HepG2 (cell line): ENCODE measurements at regions not wholly inside any gene's neighbourhood (a gene's known extent, or its start where the extent isn't known, plus 50 kb on each side); places are given as distances from the start of the nearest gene placed in this dataset.

Source experiments
- ATAC-seq: fragments of 200-7000 bp; cut with Tn5 transposase; 3 replicates; pipeline ENCODE4 v1.9.1; 2020; ENCODE audit warnings: mild to moderate bottlenecking, moderate library complexity
- BruUV-seq: library from RNA; stranded (reverse); fragments of 400-500 nt; replicated peaks from 2 replicates; lab custom pipeline; 2021; lab: Mats Ljungman, UMichigan
- CTCF ChIA-PET: fragments of 300-600 bp; formaldehyde crosslinking; extraction: SDS; loops from one replicate; lab custom pipeline; 2021; ENCODE audit warnings: low total read pairs, inconsistent platforms, low intra/inter-chr PET ratio; lab: Yijun Ruan, JAX
- POLR2A ChIA-PET: fragments of 350-600 bp; sonication (Branson Sonifier 250); formaldehyde crosslinking; loops from one replicate; lab custom pipeline; 2020; ENCODE audit warnings: antibody characterized with exemption, inconsistent platforms; lab: Yijun Ruan, JAX
- DNase-seq: peaks from one replicate; pipeline ENCODE4 v3.0.0-alpha.2; 2015; ENCODE audit warnings: low spot score
- FAIRE-seq: peaks from 3 replicates; lab custom pipeline; 2011; peaks lifted over from hg19 to GRCh38; lab: Jason Lieb, UNC
- H2AFZ ChIP-seq: one replicate; pipeline ENCODE4 v1.6.1; 2011; ENCODE audit warnings: low read length, inconsistent platforms
- H3K27ac ChIP-seq: fragments of 300-600 bp; 3 replicates; pipeline ENCODE4 v1.8.0; 2011; ENCODE audit warnings: mixed run types, mild to moderate bottlenecking, mixed read lengths, low read length, inconsistent platforms; ENCODE audit not compliant: insufficient read depth; ENCODE audit errors: extremely low read length
- H3K27me3 ChIP-seq, 2 experiments: fragments of 200-600 bp in 1 of 2; 2 replicates in 1 of 2; 3 replicates in 1 of 2; pipeline versions ENCODE4 v1.6.0 to v1.8.0; 2011; ENCODE audit warnings: low read length in 2 of 2, mild to moderate bottlenecking in 2 of 2, moderate library complexity in 2 of 2, inconsistent platforms in 1 of 2; ENCODE audit not compliant: insufficient read depth in 2 of 2, control insufficient read depth in 1 of 2
- H3K36me3 ChIP-seq, 2 experiments: fragments of 200-600 bp in 1 of 2; replicated peaks in 1 of 2; 2 replicates in 1 of 2; 3 replicates in 1 of 2; pipeline versions ENCODE4 v1.5.1 to v1.8.0; 2011; ENCODE audit warnings: low read length in 2 of 2, inconsistent platforms in 1 of 2; ENCODE audit not compliant: insufficient read depth in 2 of 2, control insufficient read depth in 1 of 2
- H3K4me1 ChIP-seq: 2 replicates; pipeline ENCODE4 v1.5.1; 2012; ENCODE audit warnings: low read length, inconsistent platforms; ENCODE audit not compliant: insufficient read depth
- H3K4me2 ChIP-seq: 2 replicates; pipeline ENCODE4 v1.6.0; 2011; ENCODE audit warnings: low read depth, low read length, inconsistent platforms
- H3K4me3 ChIP-seq, 3 experiments: fragments of 200-600 bp in 1 of 3; sonication (generic), shearing (Covaris generic) in 1 of 3; replicated peaks in 1 of 3; 2 replicates each; pipeline ENCODE4 v1.5.1; 2011 to 2016; ENCODE audit warnings: low read length in 3 of 3, inconsistent platforms in 2 of 3, low read depth in 2 of 3, mild to moderate bottlenecking in 2 of 3, control low read depth in 1 of 3, mixed read lengths in 1 of 3; ENCODE audit not compliant: insufficient read depth in 1 of 3
- H3K79me2 ChIP-seq: one replicate; pipeline ENCODE4 v1.6.1; 2011; ENCODE audit warnings: low read length, inconsistent platforms; ENCODE audit not compliant: insufficient read depth
- H3K9ac ChIP-seq: 2 replicates; pipeline ENCODE4 v1.6.0; 2011; ENCODE audit warnings: mild to moderate bottlenecking, low read depth, low read length, inconsistent platforms; ENCODE audit not compliant: insufficient read depth
- H3K9me3 ChIP-seq: 2 replicates; pipeline ENCODE4 v1.5.1; 2012; ENCODE audit warnings: mild to moderate bottlenecking, low read length
- H4K20me1 ChIP-seq: 2 replicates; pipeline ENCODE4 v1.6.0; 2011; ENCODE audit warnings: inconsistent platforms, mild to moderate bottlenecking, low read length, moderate library complexity; ENCODE audit not compliant: insufficient read depth
- BRCA1 ChIP-seq: sonication (generic); formaldehyde crosslinking; IDR thresholded peaks from 2 replicates; pipeline ENCODE4 v1.4.0; 2020; ENCODE audit warnings: missing genetic modification reagents
- FOXK1 ChIP-seq: sonication (generic); formaldehyde crosslinking; IDR thresholded peaks from 2 replicates; pipeline ENCODE4 v1.4.0; 2020; ENCODE audit warnings: low read depth, missing genetic modification reagents, borderline replicate concordance
- NFE2 ChIP-seq: sonication (generic); formaldehyde crosslinking; IDR thresholded peaks from 2 replicates; pipeline ENCODE4 v1.4.0; 2020; ENCODE audit warnings: missing genetic modification reagents
- PPARG ChIP-seq: conservative IDR thresholded peaks from 2 replicates; pipeline ENCODE4 v1.6.1; 2016; ENCODE audit warnings: missing biosample characterization, missing genetic modification reagents
- SALL1 ChIP-seq: sonication (generic); formaldehyde crosslinking; IDR thresholded peaks from 2 replicates; pipeline ENCODE4 v1.8.0; 2022; ENCODE audit warnings: mild to moderate bottlenecking, missing genetic modification reagents
- SMAD9 ChIP-seq: sonication (generic); formaldehyde crosslinking; IDR thresholded peaks from 2 replicates; pipeline ENCODE4 v1.5.1; 2020; ENCODE audit warnings: mild to moderate bottlenecking, missing genetic modification reagents
- ZNF143 ChIP-seq: sonication (generic); formaldehyde crosslinking; IDR thresholded peaks from 2 replicates; pipeline ENCODE4 v1.4.0; 2020; ENCODE audit warnings: missing genetic modification reagents
- ZSCAN20 ChIP-seq: sonication (generic); formaldehyde crosslinking; IDR thresholded peaks from 2 replicates; pipeline ENCODE4 v1.4.0; 2020; ENCODE audit warnings: missing genetic modification reagents, mild to moderate bottlenecking, borderline replicate concordance
- ZSCAN25 ChIP-seq: sonication (generic); formaldehyde crosslinking; IDR thresholded peaks from 2 replicates; pipeline ENCODE4 v1.8.0; 2022; ENCODE audit warnings: mild to moderate bottlenecking, missing genetic modification reagents
- WGBS: methylation state at CpG from one replicate; pipeline ENCODE4 v1.1.6; 2017; ENCODE audit warnings: low lambda C conversion rate; 5-methylcytosine and 5-hydroxymethylcytosine counted together
- in situ Hi-C: cut with HindIII; loops from 2 replicates; pipeline ENCODE4 v1.10.0; 2017; ENCODE audit warnings: low pct_unique_long_range_greater_than_20kb; ENCODE audit not compliant: extremely low pct_ligation_motif_present
- intact Hi-C: fragments of 100-400 bp; cut with micrococcal nuclease; formaldehyde crosslinking; loops from one replicate; pipeline ENCODE4 v1.10.0; 2022; ENCODE audit not compliant: unreplicated experiment
- TF ChIP-seq, protein P1 (sequence below): IDR thresholded peaks from 2 replicates; pipeline ENCODE4 v1.6.1; 2016; ENCODE audit warnings: missing compliant biosample characterization, missing genetic modification reagents, borderline replicate concordance
- TF ChIP-seq, protein P2 (sequence below): sonication (generic); formaldehyde crosslinking; conservative IDR thresholded peaks from 2 replicates; pipeline ENCODE4 v1.4.0; 2020; ENCODE audit warnings: missing genetic modification reagents

- no TSS peak for BruUV-seq
- ATAC-seq: no peak
- H3K4me3 ChIP-seq: no peak overlapping the region
- no peak for FAIRE-seq
- no peak for DNase-seq
- ChIA-PET CTCF (no interaction called here), POLR2A (no interaction called here)
- no peak overlapping the region for H3K27ac ChIP-seq
- WGBS: 8% methylated on average over 1 of the region's 5 CpGs
- no peaks in the 10 kb centered on the region for H3K36me3 ChIP-seq
- H3K9ac ChIP-seq: no peak overlapping the region
- H3K4me1 ChIP-seq: no peaks in the 10 kb centered on the region
- no peak for TF ChIP-seq SALL1 (CRISPR knock-in tag)
- TF ChIP-seq, protein P1, sequence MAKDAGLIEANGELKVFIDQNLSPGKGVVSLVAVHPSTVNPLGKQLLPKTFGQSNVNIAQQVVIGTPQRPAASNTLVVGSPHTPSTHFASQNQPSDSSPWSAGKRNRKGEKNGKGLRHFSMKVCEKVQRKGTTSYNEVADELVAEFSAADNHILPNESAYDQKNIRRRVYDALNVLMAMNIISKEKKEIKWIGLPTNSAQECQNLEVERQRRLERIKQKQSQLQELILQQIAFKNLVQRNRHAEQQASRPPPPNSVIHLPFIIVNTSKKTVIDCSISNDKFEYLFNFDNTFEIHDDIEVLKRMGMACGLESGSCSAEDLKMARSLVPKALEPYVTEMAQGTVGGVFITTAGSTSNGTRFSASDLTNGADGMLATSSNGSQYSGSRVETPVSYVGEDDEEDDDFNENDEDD (CRISPR knock-in tag): no peak
- TF ChIP-seq FOXK1: no peak
- no peak for TF ChIP-seq ZSCAN25
- no peak for TF ChIP-seq ZSCAN20 (CRISPR knock-in tag)
- TF ChIP-seq, protein P2, sequence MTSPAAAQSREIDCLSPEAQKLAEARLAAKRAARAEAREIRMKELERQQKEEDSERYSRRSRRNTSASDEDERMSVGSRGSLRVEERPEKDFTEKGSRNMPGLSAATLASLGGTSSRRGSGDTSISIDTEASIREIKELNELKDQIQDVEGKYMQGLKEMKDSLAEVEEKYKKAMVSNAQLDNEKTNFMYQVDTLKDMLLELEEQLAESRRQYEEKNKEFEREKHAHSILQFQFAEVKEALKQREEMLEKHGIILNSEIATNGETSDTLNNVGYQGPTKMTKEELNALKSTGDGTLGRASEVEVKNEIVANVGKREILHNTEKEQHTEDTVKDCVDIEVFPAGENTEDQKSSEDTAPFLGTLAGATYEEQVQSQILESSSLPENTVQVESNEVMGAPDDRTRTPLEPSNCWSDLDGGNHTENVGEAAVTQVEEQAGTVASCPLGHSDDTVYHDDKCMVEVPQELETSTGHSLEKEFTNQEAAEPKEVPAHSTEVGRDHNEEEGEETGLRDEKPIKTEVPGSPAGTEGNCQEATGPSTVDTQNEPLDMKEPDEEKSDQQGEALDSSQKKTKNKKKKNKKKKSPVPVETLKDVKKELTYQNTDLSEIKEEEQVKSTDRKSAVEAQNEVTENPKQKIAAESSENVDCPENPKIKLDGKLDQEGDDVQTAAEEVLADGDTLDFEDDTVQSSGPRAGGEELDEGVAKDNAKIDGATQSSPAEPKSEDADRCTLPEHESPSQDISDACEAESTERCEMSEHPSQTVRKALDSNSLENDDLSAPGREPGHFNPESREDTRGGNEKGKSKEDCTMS (CRISPR knock-in tag): no peak
- no peak for TF ChIP-seq PPARG (CRISPR knock-in tag)
- TF ChIP-seq ZNF143: no peak
- TF ChIP-seq NFE2 (CRISPR knock-in tag): no peak
- no peak for TF ChIP-seq SMAD9 (CRISPR knock-in tag)
- TF ChIP-seq BRCA1: no peak
- no peaks in the 10 kb centered on the region for H3K27me3 ChIP-seq
- H3K9me3 ChIP-seq: peaks cover 93% of the 10 kb centered on the region
- no peak overlapping the region for H2AFZ ChIP-seq
- no peaks in the 10 kb centered on the region for H3K79me2 ChIP-seq
- intact Hi-C loops (no loop called here), in situ Hi-C loops (no loop called here)
- H4K20me1 ChIP-seq: no peaks in the 10 kb centered on the region
- no peak overlapping the region for H3K4me2 ChIP-seq
Observed at GRCh38 chr15:26294059-26294689, 431.0 kb upstream of the ATP10A start.
